Stimulated activated CD8-positive, alpha-beta memory T cell treated with anti-CD3 and anti-CD28 coated beads, Interleukin-15, amount 100 ng/mL, for 24 hours (primary cell): ENCODE measurements at regions not wholly inside any gene's neighbourhood (a gene's known extent, or its start where the extent isn't known, plus 50 kb on each side); places are given as distances from the start of the nearest gene placed in this dataset.
"Not testable (repeated sequence)": the region's sequence is repeated elsewhere in the genome, so short reads cannot be mapped to it uniquely, and the experiment has no call there.

Source experiments
- DNase-seq: peaks from one replicate; pipeline ENCODE4 v3.0.0-alpha.2; 2020; ENCODE audit warnings: low read depth

DNA sequence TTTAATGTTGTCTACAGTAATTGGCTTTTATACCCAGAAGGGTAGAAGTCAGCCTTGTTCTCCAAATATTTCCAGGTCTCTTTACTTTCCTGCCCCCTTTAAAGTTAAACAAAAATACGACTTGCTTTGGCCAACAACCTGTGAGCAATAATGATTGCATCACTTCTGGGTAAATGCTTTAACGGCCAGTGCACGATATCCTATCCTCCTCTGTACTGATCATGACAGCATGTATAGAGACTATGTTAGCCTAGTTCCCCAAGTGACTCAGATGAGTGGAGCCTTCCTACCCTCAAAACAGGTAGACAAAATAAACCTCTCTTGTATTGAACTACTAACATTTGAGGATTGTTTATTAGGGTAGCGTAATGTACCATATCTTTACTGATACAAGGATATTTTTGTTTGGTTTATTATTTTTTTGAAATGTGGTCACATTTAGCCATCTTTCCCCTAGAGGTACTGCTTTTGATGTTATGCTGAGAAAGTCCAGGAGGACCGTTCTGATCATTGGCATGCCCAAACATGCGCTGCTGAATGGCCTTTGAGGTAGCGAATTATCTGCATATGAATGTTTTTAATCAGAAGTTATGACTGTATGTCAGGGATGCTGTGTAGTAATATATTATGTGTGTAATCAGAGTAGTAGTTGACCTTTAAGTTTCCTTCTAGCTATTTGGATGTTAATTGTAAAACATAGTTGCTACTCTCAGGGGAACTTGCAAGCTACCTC, 262.6 kb upstream of the DCC start:
- no peak for DNase-seq

DNA sequence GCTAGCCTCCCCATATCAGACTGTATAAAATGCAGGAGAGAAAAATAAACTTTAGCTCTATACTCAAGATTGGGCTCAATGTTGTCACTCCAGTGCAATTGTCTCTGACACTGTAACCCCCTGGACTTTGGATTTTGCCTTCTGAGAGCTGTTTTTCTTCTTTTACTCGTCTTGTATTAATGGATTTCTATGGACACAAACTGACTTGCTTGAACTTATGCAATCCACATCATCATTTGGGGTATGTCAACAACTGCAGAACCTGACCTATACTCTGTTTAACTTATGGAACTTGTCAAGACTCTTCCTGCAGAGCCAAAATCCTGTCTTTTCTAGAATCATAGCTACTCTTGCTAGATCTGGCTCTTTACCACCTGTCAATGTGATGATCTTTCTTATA, 257.8 kb upstream of the DCC start:
- no peak for DNase-seq

DNA sequence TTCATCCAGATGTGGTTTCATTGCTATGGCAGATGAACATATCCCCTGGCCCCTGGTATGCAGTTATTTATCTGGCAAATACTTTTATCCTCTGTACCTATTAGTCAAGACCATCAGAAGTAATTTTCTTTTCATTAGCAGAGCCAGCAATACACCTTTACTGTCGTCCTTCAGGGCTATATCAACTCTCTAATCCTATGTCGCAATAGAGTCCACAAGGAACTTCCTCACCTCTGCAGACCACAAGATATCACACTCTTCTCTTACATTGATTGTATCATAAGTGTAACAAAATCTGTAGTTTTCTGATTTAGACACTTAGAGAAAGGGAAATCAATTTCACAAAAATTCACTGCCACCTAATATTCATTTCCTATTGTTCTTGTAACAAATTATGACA, 252.9 kb upstream of the DCC start:
- DNase-seq = no peak

DNA sequence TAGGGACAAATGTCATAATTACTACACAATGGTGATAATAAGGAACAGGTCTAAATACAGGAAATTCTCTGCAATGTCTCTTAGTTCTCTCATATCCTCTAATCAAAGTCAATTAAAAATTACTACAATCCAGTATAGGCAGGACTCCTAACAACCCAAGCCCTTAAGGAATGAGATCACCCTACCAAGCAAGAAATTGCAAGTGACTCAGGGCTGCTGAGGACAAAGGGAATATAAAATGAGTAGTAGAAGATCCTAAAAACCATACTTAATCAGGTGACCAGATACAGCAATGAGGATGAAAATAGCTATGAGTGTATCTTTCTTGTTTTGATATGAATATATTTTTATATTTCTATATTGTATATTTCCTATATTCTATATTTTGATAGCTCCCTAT, 250.0 kb upstream of the DCC start:
- no peak for DNase-seq

DNA sequence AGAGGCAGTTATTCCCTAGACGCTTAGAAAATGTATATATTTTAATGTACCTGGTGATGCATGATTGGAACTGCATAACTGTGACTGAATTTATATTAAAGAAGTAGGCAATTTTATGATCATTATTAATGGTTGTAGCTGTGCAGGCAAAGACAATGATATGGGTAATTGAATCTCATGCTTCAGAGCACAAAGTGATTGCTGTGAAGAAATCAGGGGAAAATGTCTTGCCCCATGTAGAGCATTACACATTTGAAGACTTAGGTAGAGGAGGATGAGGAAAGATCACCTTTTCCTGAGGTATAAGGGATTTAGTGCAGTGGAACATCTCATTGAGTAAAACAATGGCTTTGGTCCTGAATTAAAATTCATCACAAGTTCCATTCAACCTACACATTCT, 246.8 kb upstream of the DCC start:
- no peak for DNase-seq

DNA sequence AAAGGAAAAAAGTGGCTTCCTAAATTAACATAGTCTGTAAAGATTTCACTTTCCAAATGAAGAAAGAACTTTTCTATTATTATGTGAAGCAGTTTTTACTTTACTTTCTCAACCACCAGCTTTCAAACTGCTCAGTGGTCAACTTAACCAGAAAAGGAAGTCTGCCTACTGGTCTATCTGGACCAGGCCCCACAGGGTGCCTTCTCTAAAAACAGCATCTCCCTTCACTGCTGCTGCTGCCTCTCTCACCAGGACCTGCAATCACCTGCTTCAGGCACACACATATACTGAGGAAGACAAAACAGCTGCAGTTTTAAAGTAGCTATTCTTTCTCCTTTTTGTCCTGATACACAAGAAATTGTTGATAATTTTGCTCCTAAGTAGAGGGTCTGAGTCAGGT, 221.3 kb upstream of the DCC start:
- DNase-seq = no peak

DNA sequence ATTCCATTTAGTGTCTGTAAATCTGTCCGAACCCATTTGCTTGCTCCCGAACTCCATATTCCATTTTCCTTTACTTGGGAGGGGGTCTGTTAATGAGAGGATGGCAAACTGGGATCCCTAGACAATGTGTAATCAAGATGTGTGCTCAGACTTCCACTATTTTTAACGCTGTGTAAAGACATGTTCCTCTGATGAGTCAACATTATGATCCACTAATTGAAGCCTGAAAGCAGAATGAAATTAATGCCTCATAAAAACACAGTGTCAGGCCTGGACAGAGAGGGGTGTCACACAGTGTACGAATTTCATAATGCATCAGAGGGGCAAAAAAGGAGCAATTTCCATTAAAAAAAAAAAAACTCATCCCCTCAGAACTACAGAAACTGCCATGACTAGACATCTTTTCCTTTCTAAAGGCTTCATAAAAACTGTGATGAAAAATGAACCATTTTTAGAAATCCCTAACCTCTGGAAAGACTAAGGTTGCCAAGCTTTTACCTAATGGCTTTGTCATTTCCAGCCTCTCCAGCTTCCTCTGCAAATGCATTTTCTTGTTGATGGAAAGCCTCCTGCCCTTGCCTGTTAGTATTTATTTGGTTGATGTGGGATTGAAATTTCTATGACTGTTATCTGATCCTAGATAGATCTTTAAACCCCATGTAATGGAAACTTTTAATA, 209.2 kb upstream of the DCC start:
- no peak for DNase-seq

DNA sequence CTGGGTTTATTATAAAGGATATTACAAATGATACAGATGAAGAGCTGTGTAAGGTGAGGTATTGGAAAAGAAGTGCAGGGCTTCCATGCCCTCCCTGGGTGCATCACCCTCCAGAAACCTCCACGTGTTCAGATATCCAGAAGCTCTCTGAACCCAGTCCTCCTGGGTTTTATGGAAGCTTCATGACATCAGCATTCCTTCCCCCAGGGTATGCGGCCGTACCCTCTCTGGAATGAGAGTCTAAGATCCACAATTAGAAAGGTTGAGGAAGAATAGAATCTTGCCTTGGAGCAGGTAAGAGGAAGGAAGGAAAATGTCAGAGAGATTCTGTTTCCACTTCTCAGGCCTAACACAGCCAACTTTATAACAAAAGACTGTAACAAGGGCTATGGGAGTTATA, 208.2 kb upstream of the DCC start:
- no peak for DNase-seq

DNA sequence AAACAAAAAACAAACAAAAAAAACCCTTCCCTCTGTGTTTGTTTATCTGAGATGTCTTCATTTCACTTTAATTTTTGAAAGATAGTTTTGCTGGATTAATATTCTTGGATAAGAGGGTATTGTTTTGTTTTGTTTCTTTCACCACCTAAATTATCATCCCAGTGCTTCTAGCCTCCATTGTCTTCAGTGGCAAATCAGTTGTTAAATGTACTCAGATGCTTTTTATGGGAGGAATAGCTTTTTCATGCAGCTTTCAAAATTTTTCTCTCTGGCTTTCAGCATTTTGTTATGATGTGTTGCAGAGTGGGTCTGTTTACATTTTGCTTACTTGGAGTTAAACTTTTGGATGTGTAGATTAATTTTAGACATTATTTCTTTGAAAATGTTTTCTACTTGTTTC, 203.5 kb upstream of the DCC start:
- DNase-seq = no peak

DNA sequence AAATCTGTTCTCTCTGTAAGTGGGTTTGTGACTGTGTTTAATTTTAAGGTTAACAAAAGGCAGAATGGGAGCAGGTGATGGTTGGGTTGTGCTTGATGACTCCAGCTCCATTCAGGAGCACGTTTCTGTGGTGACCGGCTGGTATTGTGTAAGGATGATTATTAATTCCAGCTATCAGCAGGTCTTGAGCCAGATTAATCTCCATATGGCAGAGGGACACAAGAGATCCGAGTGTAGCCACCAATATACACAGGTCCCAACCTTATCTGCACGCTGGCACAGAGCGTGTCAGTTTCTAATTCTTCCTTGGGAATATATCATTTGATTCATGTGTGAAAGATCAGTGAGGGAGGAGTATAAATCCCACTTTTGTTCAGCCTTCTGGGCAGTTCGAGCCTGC, 199.0 kb upstream of the DCC start:
- no peak for DNase-seq

DNA sequence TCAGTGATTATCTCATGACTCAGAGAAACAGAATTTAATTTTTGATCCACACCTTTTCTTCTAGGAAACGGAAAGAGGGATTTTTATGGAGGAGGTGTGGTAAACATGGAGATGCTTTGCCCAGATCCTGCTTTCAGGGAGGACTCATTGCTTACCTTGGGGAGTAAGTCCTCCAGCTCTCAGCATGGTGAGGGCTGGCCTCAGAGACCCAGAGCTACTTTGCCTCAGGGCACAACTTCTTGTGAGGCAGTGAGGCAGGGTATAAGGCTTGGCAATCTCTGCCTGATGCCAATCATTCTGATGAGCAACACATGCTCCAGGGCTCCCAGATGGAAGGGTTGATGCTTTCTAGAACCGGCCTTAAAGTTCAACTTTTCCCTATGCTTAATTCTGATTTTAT, 189.9 kb upstream of the DCC start:
- no peak for DNase-seq

DNA sequence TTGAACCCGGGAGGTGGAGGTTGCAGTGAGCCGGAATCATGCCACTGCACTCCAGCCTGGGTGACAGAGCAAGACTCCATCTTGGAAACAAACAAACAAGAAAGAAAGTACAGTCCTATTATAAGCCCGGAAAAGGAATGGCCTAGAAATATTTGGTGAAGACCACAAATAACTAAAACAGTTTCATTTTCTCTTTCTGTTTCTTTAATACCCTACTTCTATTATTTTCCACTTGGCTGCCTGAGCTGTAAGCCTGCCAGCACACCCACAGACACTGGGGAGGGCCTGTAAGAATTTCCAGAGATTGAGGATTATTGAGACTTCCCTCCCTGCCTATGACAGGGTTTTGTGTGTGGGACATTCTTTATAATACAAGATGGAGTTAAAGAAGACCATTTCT, 188.0 kb upstream of the DCC start:
- no peak for DNase-seq

DNA sequence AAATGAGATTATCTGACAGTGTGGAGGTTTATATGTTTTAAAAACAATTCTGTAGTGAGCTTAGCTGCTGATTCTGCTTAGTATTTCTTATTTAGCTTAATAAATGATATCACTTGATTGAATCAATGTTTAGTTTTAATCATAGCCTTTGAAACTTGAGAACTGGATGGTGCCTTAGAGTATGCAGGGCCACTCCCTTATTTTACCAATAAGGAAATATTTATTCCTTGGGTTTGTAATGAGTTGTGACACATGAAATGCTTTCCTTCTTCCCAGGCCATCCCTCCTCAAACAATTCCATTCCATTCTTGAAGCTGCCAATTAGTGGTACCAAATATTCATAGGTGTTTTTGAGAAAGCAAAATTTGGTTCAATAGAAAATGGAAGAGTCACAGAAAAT, 183.8 kb upstream of the DCC start:
- no peak for DNase-seq

DNA sequence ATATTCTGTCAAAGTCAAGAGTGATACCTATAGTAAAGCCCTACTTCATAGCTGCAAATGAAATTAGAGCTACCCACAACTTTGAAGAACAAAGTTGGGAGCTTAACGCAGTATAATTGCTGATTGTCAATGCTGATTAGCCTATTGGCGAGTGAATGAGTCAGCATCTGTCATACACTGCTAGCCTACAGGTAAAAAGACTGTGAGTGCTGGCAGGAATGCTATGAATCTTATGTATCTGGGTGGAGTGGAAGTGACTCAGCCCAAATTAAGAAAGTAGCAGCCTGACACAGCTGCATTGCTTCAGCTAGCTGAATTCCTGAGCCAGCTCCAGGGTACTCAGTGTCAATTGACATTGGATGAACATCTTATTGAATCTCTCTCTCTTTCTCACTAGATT, 179.4 kb upstream of the DCC start:
- no peak for DNase-seq

DNA sequence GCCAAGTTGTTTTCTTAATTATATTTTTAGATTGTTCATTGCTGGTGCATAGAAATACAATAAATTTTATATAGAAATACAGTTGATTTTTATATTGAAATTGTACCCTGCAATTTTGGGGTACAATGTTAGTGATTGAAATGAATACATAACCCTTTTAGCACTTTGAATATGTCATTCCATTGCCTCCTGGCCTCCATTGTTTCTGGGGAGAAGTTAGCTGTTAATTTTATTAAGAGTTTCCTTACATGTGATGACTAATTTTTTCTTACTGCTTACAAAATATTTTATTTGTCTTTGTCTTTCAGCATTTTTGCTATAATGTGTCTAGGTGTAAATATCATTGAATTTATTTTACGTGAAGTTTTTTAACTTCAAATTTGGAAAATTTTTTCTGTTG, 176.5 kb upstream of the DCC start:
- DNase-seq = no peak

DNA sequence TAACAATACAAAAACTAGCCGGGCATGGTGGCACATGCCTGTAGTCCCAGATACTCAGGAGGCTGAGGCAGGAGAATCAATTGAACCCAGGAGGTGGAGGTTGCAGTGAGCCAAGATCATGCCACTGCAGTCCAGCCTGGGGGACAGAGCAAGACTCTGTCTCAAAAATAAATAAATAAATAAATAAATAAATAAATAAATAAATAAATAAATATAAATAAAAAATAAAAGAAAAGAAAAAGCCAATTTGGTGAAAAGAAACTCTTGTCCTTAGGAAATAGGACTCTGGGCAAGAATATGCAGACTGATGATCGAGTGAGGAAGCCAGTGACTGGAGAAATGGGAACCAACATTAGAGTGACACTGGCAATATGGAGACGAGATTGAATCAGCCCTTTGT, 171.9 kb upstream of the DCC start:
- not testable (repeated sequence) for DNase-seq

DNA sequence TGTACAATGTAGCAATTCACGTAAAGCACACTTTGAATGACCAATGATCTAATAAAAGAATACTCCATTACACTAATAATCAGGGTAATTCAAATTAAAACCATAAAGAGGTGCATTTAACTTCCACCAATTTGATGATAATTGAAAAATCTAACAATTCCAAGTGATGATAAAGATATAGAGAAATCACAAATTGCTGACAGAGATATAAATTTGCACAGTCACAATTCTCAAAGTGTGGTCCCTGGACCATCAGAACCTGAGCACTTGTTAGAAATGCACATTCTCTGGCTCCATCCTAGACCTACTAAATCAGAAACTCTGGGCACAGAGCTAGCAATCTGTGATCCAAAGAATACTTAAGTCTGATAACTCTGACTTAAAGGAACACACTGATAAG, 165.8 kb upstream of the DCC start:
- no peak for DNase-seq

DNA sequence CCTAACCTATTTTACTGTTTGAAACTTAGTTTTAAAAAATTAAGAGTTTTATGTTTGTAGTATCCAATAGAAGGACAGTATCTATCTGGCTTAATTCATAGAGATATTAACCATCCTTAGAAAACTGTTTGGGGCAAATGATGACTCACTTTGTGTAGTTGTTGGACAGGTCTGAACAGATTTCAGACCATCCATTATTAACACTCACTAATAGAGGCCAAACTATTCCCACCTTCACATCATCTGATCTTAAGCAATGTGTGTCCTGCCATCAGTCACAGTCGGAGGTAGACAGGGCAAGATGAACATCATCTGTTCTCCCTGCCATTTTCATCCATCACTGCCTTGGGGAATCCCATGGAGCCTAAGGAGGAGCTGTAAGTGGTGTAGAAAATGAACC, 164.6 kb upstream of the DCC start:
- no peak for DNase-seq

DNA sequence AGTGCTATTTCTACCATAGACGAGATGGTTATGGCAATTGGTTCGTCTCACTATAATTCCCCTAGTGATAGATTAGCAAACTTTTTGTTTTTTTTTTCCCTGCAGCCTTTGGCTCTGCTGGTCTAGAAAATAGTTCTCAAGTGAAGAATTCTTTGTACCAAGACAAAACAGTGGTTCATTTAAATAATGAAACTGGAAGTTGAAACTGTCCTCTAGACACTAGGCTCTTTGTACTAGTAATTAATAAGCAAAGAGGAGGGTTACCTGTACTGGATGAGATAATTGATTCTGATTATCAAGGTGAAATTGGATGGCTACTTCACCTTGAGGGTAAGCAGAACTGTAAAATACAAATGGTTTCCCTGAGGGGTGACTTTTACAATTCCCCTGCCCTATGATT, 156.9 kb upstream of the DCC start:
- no peak for DNase-seq

DNA sequence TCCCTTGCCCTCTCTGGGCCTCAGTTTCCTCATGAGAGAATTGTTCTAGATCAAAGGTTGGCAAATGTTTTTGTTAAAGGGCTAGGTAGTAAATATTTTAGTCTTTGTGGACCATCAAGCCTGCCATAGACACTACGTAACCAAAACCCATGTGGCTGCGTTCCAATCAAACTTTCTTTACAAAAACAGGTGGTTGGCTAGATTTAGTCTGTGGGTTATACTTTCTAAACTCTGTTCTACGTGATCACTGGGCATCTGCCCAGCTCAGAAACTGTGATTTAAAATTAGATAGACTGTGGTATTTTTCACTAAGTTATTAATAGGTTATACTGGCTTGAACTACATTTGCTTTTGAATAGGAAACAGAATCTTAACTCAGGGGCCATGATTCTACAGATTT, 149.8 kb upstream of the DCC start:
- DNase-seq = no peak

DNA sequence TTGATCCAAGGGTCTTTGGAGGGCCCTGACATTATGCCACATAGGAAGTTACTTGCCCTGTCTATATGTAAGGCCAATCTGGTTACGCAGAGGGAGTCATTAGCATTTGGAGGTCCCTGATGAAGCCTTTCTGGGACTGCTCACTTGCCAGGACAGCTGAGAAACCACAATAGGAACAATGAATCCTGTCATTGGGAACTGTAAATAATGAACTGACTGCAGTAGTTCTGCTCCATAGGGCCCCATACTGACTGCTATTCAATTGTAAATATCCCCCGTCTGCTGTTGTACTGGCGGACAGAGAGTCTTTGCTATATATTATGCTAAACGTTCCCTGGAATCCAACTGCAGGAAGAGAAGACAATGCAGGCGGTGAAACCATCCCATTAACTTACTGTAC, 149.4 kb upstream of the DCC start:
- DNase-seq = no peak

DNA sequence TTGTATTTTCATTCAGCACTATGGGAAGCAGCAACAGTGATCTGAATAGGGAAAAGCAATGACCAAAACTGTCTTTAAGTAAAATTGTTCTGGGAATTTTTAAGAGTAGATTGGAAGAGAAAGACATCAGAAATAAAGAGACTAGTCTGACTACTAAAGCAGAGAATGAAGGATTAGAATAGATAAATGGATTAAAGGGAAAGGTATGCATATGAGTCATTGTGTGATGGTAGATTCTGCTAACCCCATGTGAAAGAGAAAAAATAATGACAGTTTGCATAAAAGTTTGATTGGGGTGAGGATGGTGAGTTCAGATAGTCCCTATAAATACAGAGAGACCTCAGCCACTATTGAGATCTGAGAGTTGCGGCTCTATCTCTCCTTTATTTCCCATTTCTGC, 139.6 kb upstream of the DCC start:
- DNase-seq = no peak

DNA sequence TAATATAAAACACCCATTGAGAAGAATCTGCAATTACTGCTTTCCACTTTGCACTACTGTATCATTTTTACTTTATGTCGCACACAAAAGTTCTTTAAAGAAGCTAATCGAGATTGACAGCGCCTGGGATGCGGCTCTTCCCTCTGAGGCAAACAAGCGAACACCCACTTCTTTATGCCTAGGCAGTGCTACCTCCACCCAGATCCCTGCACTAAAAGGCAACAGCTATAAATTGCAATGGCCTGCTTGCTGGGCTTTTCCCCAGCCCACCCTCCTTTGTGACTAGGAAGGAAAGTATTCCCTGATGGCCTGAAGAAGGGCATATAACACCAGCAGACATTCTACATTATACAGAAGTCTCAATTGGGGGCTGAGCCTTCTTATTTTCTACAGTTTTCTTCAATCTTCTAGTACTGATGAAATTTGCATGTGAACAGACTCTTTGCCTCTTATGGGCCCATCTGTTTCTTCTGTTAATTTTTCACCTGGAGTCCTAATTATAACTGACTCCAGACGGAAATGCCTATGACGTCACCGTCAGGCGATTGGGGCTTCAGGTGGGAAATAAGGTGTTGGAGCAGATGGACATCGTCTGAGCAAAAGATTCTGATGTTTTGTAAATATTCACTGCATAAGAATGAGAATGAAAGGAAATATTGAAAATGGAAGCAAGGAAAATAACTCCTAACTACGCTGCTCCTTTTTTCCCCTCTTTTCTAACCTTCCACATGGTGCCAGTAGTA, 138.9 kb upstream of the DCC start:
- DNase-seq = no peak

DNA sequence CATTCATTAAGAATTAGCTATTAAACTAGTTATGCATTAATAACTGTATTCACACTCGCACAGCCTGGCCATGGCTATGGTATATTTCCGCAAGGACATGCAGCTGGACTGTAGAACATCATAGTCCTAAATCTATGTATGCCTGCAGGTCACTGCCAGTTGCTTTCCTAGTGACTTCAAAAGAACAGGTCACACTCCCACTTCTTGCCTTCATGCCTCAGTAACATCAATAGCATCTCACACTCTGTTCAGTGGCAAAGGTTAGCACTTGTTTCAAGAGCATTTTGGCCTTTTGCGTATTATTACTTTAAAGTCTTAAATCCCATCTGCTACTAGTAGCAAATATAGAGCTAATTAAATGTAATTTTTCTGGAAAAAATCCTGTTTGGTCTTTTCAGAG, 131.4 kb upstream of the DCC start:
- DNase-seq = no peak
